ENCODE measurements at regions not wholly inside any gene's neighbourhood (a gene's known extent, or its start where the extent isn't known, plus 50 kb on each side); places are given as distances from the start of the nearest gene placed in this dataset.

GRCh38 chr5:108659531-108659930 lies 88.2 kb upstream of the FER start:
- H2AFZ ChIP-seq (ENCODE audit: control insufficient read depth, low read depth, low read length), result no peak overlapping the region
- RAD21 ChIA-PET (ENCODE audit: unreplicated experiment), result no interaction called here
- H3K4me3 ChIP-seq, result no peak overlapping the region
- no TSS peak for BruUV-seq (replicated peaks)
- H3K4me1 ChIP-seq (ENCODE audit: control insufficient read depth, insufficient read depth, low read length), result no peaks in the 10 kb centered on the region
- TF ChIP-seq PAX8 (IDR thresholded peaks at IDR 0.05) (no peak), CREM (IDR thresholded peaks at IDR 0.05; ENCODE audit: low read depth) (no peak), ESRRA (IDR thresholded peaks at IDR 0.05; ENCODE audit: low read length) (no peak), RUNX3 (IDR thresholded peaks at IDR 0.05; ENCODE audit: low read length) (no peak), POU2F2 (IDR thresholded peaks at IDR 0.05; ENCODE audit: borderline replicate concordance, low read depth, low read length) (no peak), NFYA (IDR thresholded peaks at IDR 0.05; ENCODE audit: borderline replicate concordance, low read depth, low read length) (no peak), ZZZ3 (IDR thresholded peaks at IDR 0.05; ENCODE audit: control insufficient read depth, insufficient read length, low read depth) (no peak), NBN (IDR thresholded peaks at IDR 0.05) (no peak), JUNB (IDR thresholded peaks at IDR 0.05) (no peak), IKZF1 (conservative IDR thresholded peaks at IDR 0.05) (no peak), ATF7 (IDR thresholded peaks at IDR 0.05; ENCODE audit: low read depth) (no peak), CHD4 (IDR thresholded peaks at IDR 0.05) (no peak), ZSCAN29 (IDR thresholded peaks at IDR 0.05) (no peak), SMAD5 (IDR thresholded peaks at IDR 0.05; ENCODE audit: low read depth) (no peak)
- TF ChIP-seq, protein P1, sequence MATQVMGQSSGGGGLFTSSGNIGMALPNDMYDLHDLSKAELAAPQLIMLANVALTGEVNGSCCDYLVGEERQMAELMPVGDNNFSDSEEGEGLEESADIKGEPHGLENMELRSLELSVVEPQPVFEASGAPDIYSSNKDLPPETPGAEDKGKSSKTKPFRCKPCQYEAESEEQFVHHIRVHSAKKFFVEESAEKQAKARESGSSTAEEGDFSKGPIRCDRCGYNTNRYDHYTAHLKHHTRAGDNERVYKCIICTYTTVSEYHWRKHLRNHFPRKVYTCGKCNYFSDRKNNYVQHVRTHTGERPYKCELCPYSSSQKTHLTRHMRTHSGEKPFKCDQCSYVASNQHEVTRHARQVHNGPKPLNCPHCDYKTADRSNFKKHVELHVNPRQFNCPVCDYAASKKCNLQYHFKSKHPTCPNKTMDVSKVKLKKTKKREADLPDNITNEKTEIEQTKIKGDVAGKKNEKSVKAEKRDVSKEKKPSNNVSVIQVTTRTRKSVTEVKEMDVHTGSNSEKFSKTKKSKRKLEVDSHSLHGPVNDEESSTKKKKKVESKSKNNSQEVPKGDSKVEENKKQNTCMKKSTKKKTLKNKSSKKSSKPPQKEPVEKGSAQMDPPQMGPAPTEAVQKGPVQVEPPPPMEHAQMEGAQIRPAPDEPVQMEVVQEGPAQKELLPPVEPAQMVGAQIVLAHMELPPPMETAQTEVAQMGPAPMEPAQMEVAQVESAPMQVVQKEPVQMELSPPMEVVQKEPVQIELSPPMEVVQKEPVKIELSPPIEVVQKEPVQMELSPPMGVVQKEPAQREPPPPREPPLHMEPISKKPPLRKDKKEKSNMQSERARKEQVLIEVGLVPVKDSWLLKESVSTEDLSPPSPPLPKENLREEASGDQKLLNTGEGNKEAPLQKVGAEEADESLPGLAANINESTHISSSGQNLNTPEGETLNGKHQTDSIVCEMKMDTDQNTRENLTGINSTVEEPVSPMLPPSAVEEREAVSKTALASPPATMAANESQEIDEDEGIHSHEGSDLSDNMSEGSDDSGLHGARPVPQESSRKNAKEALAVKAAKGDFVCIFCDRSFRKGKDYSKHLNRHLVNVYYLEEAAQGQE (IDR thresholded peaks at IDR 0.05; ENCODE audit: low read depth, low read length), result no peak
- SMC1A ChIA-PET (ENCODE audit: uncharacterized antibody, unreplicated experiment), result no interaction called here
- H4K20me1 ChIP-seq (ENCODE audit: control insufficient read depth, insufficient read depth), result no peaks in the 10 kb centered on the region
- H3K4me2 ChIP-seq (ENCODE audit: control insufficient read depth, insufficient read depth), result no peak overlapping the region
- POLR2A ChIA-PET, result no interaction called here
- WGBS (ENCODE audit: insufficient coverage, insufficient replicate concordance, low lambda C conversion rate, missing lambda C conversion rate), result 40% methylated on average over 3 of the region's 3 CpGs
- in situ Hi-C loops (cut with MboI), result no loop called here
- H3K27me3 ChIP-seq (replicated peaks in 1 of 2; ENCODE audit: control insufficient read depth in 2 of 2, insufficient read depth in 2 of 2, low read length in 1 of 2), result no peaks in the 10 kb centered on the region
- H3K36me3 ChIP-seq (ENCODE audit: control insufficient read depth in 2 of 2, insufficient read depth in 2 of 2, low read length in 1 of 2), result no peaks in the 10 kb centered on the region
- no peak for DNase-seq (ENCODE audit: low read depth, low spot score)
- H3K9ac ChIP-seq (ENCODE audit: control insufficient read depth, insufficient read depth, low read length), result no peak overlapping the region
- H3K79me2 ChIP-seq (ENCODE audit: control insufficient read depth, insufficient read depth, low read length), result no peaks in the 10 kb centered on the region
- FAIRE-seq, result no peak
- no peaks in the 10 kb centered on the region for H3K9me3 ChIP-seq (replicated peaks; ENCODE audit: control insufficient read depth, insufficient read depth, low read length)
- ATAC-seq, result no peak
- H3K27ac ChIP-seq (ENCODE audit: control insufficient read depth, insufficient read depth), result no peak overlapping the region
- CTCF ChIA-PET, result no interaction called here
- intact Hi-C loops (cut with micrococcal nuclease; ENCODE audit: unreplicated experiment), result no loop called here

All from GM12878 (cell line).